ENCODE measurements at regions not wholly inside any gene's neighbourhood (a gene's known extent, or its start where the extent isn't known, plus 50 kb on each side); places are given as distances from the start of the nearest gene placed in this dataset.
"Not testable (repeated sequence)": the region's sequence is repeated elsewhere in the genome, so short reads cannot be mapped to it uniquely, and the experiment has no call there.

- no peak for DNase-seq
Observed at GRCh38 chr7:15049157-15049556, 146.6 kb upstream of the DGKB start.

GRCh38 chr7:15046861-15047260 is 144.3 kb upstream of the DGKB start:
- DNase-seq = no peak

- no peak for DNase-seq
Observed at GRCh38 chr7:15043931-15044330, 141.4 kb upstream of the DGKB start.

- DNase-seq = no peak
Observed at GRCh38 chr7:15042285-15043065, 139.9 kb upstream of the DGKB start.

GRCh38 chr7:15041226-15041625 is 138.7 kb upstream of the DGKB start:
- no peak for DNase-seq

- no peak for DNase-seq
Observed at GRCh38 chr7:15035814-15036213, 133.3 kb upstream of the DGKB start.

GRCh38 chr7:15033039-15033438 is 130.5 kb upstream of the DGKB start:
- DNase-seq = no peak

- DNase-seq = no peak
Observed at GRCh38 chr7:15018981-15019380, 116.4 kb upstream of the DGKB start.

- no peak for DNase-seq
Observed at GRCh38 chr7:15016766-15017165, 114.2 kb upstream of the DGKB start.

GRCh38 chr7:15016315-15016667 is 113.7 kb upstream of the DGKB start:
- no peak for DNase-seq

- peak; percentile 64 to 77 for DNase-seq
Observed at GRCh38 chr7:15015545-15016314, 113.2 kb upstream of the DGKB start.

GRCh38 chr7:15012135-15012534 is 109.6 kb upstream of the DGKB start:
- no peak for DNase-seq

- no peak for DNase-seq
Observed at GRCh38 chr7:15011289-15011688, 108.7 kb upstream of the DGKB start.

GRCh38 chr7:15007507-15007906 is 105.0 kb upstream of the DGKB start:
- DNase-seq = no peak

GRCh38 chr7:15005672-15006071 is 103.1 kb upstream of the DGKB start:
- DNase-seq = no peak

GRCh38 chr7:15000157-15000556 is 97.6 kb upstream of the DGKB start:
- no peak for DNase-seq

GRCh38 chr7:14999331-14999730 is 96.8 kb upstream of the DGKB start:
- DNase-seq = no peak

- DNase-seq = no peak
Observed at GRCh38 chr7:14995774-14996173, 93.2 kb upstream of the DGKB start.

GRCh38 chr7:14988941-14989340 is 86.4 kb upstream of the DGKB start:
- no peak for DNase-seq

- no peak for DNase-seq
Observed at GRCh38 chr7:14978687-14979086, 76.1 kb upstream of the DGKB start.

- DNase-seq = no peak
Observed at GRCh38 chr7:14974688-14975087, 72.1 kb upstream of the DGKB start.

GRCh38 chr7:14973712-14974428 is 71.3 kb upstream of the DGKB start:
- no peak for DNase-seq

GRCh38 chr7:14971678-14972077 is 69.1 kb upstream of the DGKB start:
- DNase-seq = not testable (repeated sequence)

GRCh38 chr7:14967376-14967775 is 64.8 kb upstream of the DGKB start:
- not testable (repeated sequence) for DNase-seq

All from NCI-H187 (cell line).